ENCODE measurements at regions not wholly inside any gene's neighbourhood (a gene's known extent, or its start where the extent isn't known, plus 50 kb on each side); places are given as distances from the start of the nearest gene placed in this dataset.

- no peak for TF ChIP-seq CTCF (conservative IDR thresholded peaks at IDR 0.05 in 1 of 2, IDR thresholded peaks at IDR 0.05 in 1 of 2; ENCODE audit: extremely low read depth in 1 of 2, insufficient read depth in 1 of 2, low read depth in 1 of 2, low read length in 2 of 2)
- TF ChIP-seq EZH2 (IDR thresholded peaks at IDR 0.05; ENCODE audit: borderline replicate concordance, low read length): no peak
Measured at GRCh38 chr5:91464886-91465646, 81.9 kb upstream of the ARRDC3 start.
